Hepatocyte (in vitro differentiated cells): ENCODE measurements at regions not wholly inside any gene's neighbourhood (a gene's known extent, or its start where the extent isn't known, plus 50 kb on each side); places are given as distances from the start of the nearest gene placed in this dataset.
"Not testable (repeated sequence)": the region's sequence is repeated elsewhere in the genome, so short reads cannot be mapped to it uniquely, and the experiment has no call there.

ENCODE experiments used
- DNase-seq: peaks from one replicate; pipeline ENCODE4 v3.0.0-alpha.2; 2016; ENCODE audit warnings: low spot score
- H2AFZ ChIP-seq: fragments of 200-600 bp; sonication (generic); 2 replicates; pipeline ENCODE4 v1.6.0; 2016; ENCODE audit warnings: antibody characterized with exemption, mild to moderate bottlenecking
- H3K27ac ChIP-seq: fragments of 200-600 bp; sonication (generic); 2 replicates; pipeline ENCODE4 v1.5.1; 2016; ENCODE audit warnings: mild to moderate bottlenecking
- H3K27me3 ChIP-seq: fragments of 200-600 bp; sonication (generic); 2 replicates; pipeline ENCODE4 v1.6.1; 2016
- H3K36me3 ChIP-seq: fragments of 200-600 bp; sonication (generic); replicated peaks from 2 replicates; pipeline ENCODE4 v1.5.1; 2016; ENCODE audit warnings: low read depth; ENCODE audit not compliant: insufficient read depth
- H3K4me1 ChIP-seq: fragments of 200-600 bp; sonication (generic); 2 replicates; pipeline ENCODE4 v1.5.1; 2016; ENCODE audit warnings: mild to moderate bottlenecking, moderate library complexity; ENCODE audit not compliant: insufficient read depth
- H3K4me2 ChIP-seq: fragments of 200-600 bp; sonication (generic); 2 replicates; pipeline ENCODE4 v1.6.0; 2016
- H3K4me3 ChIP-seq: fragments of 200-600 bp; sonication (generic); 2 replicates; pipeline ENCODE4 v1.5.1; 2016; ENCODE audit warnings: mild to moderate bottlenecking
- H3K79me2 ChIP-seq: fragments of 200-600 bp; sonication (generic); 2 replicates; pipeline ENCODE4 v1.6.0; 2017; ENCODE audit warnings: mild to moderate bottlenecking
- H3K9me2 ChIP-seq: fragments of 200-600 bp; sonication (generic); replicated peaks from 2 replicates; pipeline ENCODE4 v1.6.0; 2017; ENCODE audit warnings: mild to moderate bottlenecking; ENCODE audit not compliant: insufficient read depth
- H3K9me3 ChIP-seq: fragments of 200-600 bp; sonication (generic); 2 replicates; pipeline ENCODE4 v1.5.1; 2016; ENCODE audit warnings: low read depth, mild to moderate bottlenecking
- H4K20me1 ChIP-seq: fragments of 200-600 bp; sonication (generic); 2 replicates; pipeline ENCODE4 v1.6.0; 2016; ENCODE audit warnings: mild to moderate bottlenecking; ENCODE audit not compliant: insufficient read depth, poor library complexity, severe bottlenecking
- EZH2 ChIP-seq: fragments of 200-600 bp; sonication (generic); IDR thresholded peaks from 2 replicates; pipeline ENCODE4 v1.6.1; 2016; ENCODE audit warnings: antibody characterized with exemption, mild to moderate bottlenecking, borderline replicate concordance
- EZH2phosphoT487 ChIP-seq: fragments of 200-600 bp; sonication (generic); IDR thresholded peaks from one replicate; pipeline ENCODE4 v1.6.1; 2018; ENCODE audit warnings: antibody characterized with exemption, mild to moderate bottlenecking, low read depth, moderate library complexity; ENCODE audit not compliant: unreplicated experiment, severe bottlenecking
- WGBS: methylation state at CpG from one replicate; pipeline ENCODE4 v1.1.6; 2016; ENCODE audit warnings: low lambda C conversion rate; ENCODE audit errors: missing lambda C conversion rate; 5-methylcytosine and 5-hydroxymethylcytosine counted together
- TF ChIP-seq, protein P1 (sequence below): fragments of 200-600 bp; sonication (generic); IDR thresholded peaks from 2 replicates; pipeline ENCODE4 v1.5.1; 2016; ENCODE audit warnings: antibody characterized with exemption, mild to moderate bottlenecking; ENCODE audit not compliant: poor library complexity

DNA sequence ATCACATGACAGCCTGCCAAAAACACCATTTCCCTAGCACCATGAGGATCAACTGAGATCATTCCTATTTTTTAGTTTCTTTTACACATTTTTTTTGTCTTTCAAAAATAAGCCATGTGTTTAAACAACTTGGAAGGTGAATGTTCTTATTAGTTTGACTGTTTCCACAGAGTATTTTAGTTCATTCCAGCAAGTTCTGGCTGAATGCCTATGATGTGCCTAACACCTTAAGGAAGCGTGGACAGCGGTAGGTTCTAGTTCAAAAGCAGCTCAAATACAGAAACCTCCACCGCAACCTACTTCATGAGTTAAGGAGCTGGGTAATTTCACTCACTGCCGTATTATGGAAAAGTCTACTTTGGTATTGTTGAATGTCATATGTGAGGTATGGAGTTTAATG, 101.3 kb upstream of the ADAMTS9 start:
- H3K27ac ChIP-seq: no peak overlapping the region
- no peaks in the 10 kb centered on the region for H3K4me1 ChIP-seq
- no peaks in the 10 kb centered on the region for H3K9me2 ChIP-seq
- TF ChIP-seq EZH2: no peak
- TF ChIP-seq, protein P1, sequence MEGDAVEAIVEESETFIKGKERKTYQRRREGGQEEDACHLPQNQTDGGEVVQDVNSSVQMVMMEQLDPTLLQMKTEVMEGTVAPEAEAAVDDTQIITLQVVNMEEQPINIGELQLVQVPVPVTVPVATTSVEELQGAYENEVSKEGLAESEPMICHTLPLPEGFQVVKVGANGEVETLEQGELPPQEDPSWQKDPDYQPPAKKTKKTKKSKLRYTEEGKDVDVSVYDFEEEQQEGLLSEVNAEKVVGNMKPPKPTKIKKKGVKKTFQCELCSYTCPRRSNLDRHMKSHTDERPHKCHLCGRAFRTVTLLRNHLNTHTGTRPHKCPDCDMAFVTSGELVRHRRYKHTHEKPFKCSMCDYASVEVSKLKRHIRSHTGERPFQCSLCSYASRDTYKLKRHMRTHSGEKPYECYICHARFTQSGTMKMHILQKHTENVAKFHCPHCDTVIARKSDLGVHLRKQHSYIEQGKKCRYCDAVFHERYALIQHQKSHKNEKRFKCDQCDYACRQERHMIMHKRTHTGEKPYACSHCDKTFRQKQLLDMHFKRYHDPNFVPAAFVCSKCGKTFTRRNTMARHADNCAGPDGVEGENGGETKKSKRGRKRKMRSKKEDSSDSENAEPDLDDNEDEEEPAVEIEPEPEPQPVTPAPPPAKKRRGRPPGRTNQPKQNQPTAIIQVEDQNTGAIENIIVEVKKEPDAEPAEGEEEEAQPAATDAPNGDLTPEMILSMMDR: no peak
- TF ChIP-seq EZH2phosphoT487: no peak
- H3K4me3 ChIP-seq: no peak overlapping the region
- no peaks in the 10 kb centered on the region for H3K27me3 ChIP-seq
- H3K79me2 ChIP-seq: no peaks in the 10 kb centered on the region
- H3K36me3 ChIP-seq: no peaks in the 10 kb centered on the region
- no peaks in the 10 kb centered on the region for H3K9me3 ChIP-seq
- no peak overlapping the region for H3K4me2 ChIP-seq
- 95% methylated on average over 4 of the region's 4 CpGs for WGBS
- DNase-seq: no peak
- H4K20me1 ChIP-seq: no peaks in the 10 kb centered on the region
- H2AFZ ChIP-seq: no peak overlapping the region

DNA sequence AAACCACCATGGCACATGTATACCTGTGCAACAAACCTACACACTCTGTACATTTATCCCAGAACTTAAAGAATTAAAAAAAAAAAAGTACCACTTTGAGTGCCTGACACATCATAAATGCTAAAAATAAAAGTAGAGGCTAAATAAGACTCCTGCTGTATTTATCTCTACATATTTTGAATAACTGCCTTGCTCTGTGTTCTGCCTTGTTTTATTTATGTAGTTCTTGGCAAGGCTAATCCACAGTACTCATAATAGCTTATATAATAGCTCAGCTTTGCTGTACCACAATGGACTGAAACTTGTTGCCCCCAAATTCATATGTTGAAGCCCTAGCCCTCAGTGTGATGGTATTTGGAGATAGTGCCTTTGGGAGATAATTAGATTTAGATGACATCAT, 95.4 kb upstream of the ADAMTS9 start:
- no peak overlapping the region for H2AFZ ChIP-seq
- H3K27ac ChIP-seq: no peak overlapping the region
- no peaks in the 10 kb centered on the region for H3K27me3 ChIP-seq
- no peak overlapping the region for H3K4me3 ChIP-seq
- TF ChIP-seq, protein P1: no peak
- TF ChIP-seq EZH2: no peak
- no peak for TF ChIP-seq EZH2phosphoT487
- no peaks in the 10 kb centered on the region for H4K20me1 ChIP-seq
- DNase-seq: no peak
- no peak overlapping the region for H3K4me2 ChIP-seq
- H3K79me2 ChIP-seq: no peaks in the 10 kb centered on the region
- H3K9me2 ChIP-seq: no peaks in the 10 kb centered on the region
- H3K9me3 ChIP-seq: no peaks in the 10 kb centered on the region
- no peaks in the 10 kb centered on the region for H3K4me1 ChIP-seq
- H3K36me3 ChIP-seq: no peaks in the 10 kb centered on the region

DNA sequence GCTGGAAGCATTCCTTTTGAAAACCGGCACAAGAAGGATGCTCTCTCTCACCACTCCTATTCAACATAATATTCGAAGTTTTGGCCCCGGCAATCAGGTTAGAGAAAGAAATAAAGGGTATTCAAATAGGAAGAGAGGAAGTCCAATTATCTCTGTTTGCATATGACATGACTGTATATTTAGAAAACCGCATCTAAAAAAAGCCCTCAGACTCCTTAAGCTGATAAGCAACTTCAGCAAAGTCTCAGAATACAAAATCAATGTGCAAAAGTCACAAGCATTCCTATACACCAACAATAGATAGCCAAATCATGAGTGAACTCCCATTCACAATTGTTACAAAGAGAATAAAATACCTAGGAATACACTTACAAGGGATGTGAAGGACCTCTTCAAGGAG, 93.1 kb upstream of the ADAMTS9 start:
- H2AFZ ChIP-seq, DNase-seq, H3K27ac ChIP-seq, H3K4me3 ChIP-seq, H3K79me2 ChIP-seq, H3K27me3 ChIP-seq, H3K9me3 ChIP-seq, H3K4me1 ChIP-seq, H3K4me2 ChIP-seq, H4K20me1 ChIP-seq, H3K9me2 ChIP-seq, H3K36me3 ChIP-seq: not testable (repeated sequence)
- WGBS: 93% methylated on average over 4 of the region's 4 CpGs

DNA sequence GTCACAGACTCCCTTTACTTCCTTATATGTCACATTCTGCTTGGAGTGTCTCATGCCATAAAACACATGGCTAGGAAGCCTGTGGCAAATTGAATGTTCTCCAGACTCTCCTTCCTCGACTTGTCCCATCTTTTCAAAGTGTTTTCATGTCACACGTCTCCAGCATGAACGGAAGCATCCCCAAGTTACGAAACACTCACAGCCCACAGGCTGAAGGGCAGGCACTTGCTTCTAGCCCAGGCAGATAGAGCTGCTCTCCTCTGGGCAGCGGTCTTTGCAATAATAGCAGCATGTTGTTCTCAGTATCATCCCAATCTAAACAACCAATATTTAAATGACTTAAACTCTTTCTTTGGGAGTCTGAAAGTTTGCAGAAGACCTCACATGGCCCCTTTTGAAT, 85.3 kb upstream of the ADAMTS9 start:
- Histone ChIP-seq H3K4me1 (no peaks in the 10 kb centered on the region), H3K27me3 (no peaks in the 10 kb centered on the region), H3K79me2 (no peaks in the 10 kb centered on the region), H3K36me3 (no peaks in the 10 kb centered on the region), H3K4me3 (no peak overlapping the region), H3K9me3 (no peaks in the 10 kb centered on the region), H3K27ac (no peak overlapping the region), H3K9me2 (no peaks in the 10 kb centered on the region), H4K20me1 (no peaks in the 10 kb centered on the region), H3K4me2 (no peak overlapping the region), H2AFZ (no peak overlapping the region)
- TF ChIP-seq, protein P1: no peak
- TF ChIP-seq EZH2: no peak
- no peak for TF ChIP-seq EZH2phosphoT487
- 80% methylated on average over 5 of the region's 5 CpGs for WGBS
- DNase-seq: no peak
